ENCODE measurements at regions not wholly inside any gene's neighbourhood (a gene's known extent, or its start where the extent isn't known, plus 50 kb on each side); places are given as distances from the start of the nearest gene placed in this dataset.

- Histone ChIP-seq H2BK120ac (replicated peaks; ENCODE audit: low read depth, low read length) (no peak overlapping the region), H3K79me1 (ENCODE audit: low read depth, low read length) (no peaks in the 10 kb centered on the region), H3K9me3 (ENCODE audit: insufficient read depth in 2 of 2, low read depth in 1 of 2, low read length in 1 of 2) (no peaks in the 10 kb centered on the region), H3K36me3 (ENCODE audit: control insufficient read depth in 2 of 4, insufficient read depth in 4 of 4, low read length in 3 of 4) (no peaks in the 10 kb centered on the region), H4K5ac (ENCODE audit: insufficient read length, low read depth, low read length) (no peak overlapping the region), H3K56ac (replicated peaks; ENCODE audit: insufficient read length, low read depth, low read length) (no peak overlapping the region), H3K14ac (ENCODE audit: insufficient read length) (no peak overlapping the region), H3K4me2 (ENCODE audit: insufficient read depth in 1 of 2, low read depth in 2 of 2, low read length in 2 of 2) (no peak overlapping the region), H3K4ac (replicated peaks; ENCODE audit: insufficient read length, low read depth, low read length) (no peak overlapping the region), H2BK20ac (ENCODE audit: low read length) (no peak overlapping the region), H2BK12ac (ENCODE audit: low read depth, low read length) (no peak overlapping the region), H2BK5ac (ENCODE audit: low read depth, low read length) (no peak overlapping the region), H3K27ac (ENCODE audit: low read depth, low read length) (no peak overlapping the region), H3K4me1 (replicated peaks in 1 of 4; ENCODE audit: control insufficient read depth in 3 of 4, insufficient read depth in 4 of 4, low read length in 3 of 4) (peaks cover 0 to 19% (median 8%) of the 10 kb centered on the region in 4 experiments; a peak in 4 of 7 replicates), H3K23ac (ENCODE audit: insufficient read length) (no peak overlapping the region), H4K8ac (ENCODE audit: extremely low read depth, insufficient read depth, low read length) (no peak overlapping the region), H2AK5ac (ENCODE audit: low read depth, low read length) (no peak overlapping the region), H4K91ac (replicated peaks; ENCODE audit: insufficient read length, low read length) (no peak overlapping the region), H2AFZ (ENCODE audit: low read length) (no peak overlapping the region), H3K9ac (replicated peaks in 1 of 4; ENCODE audit: extremely low read depth in 1 of 4, low read depth in 3 of 4, low read length in 3 of 4) (no peak overlapping the region), H3K23me2 (ENCODE audit: low read depth, low read length) (no peaks in the 10 kb centered on the region), H3K18ac (ENCODE audit: extremely low read depth, low read length) (no peak overlapping the region), H3K4me3 (ENCODE audit: extremely low read depth in 1 of 4, insufficient read depth in 2 of 4, low read depth in 3 of 4, low read length in 4 of 4) (no peak overlapping the region), H2BK15ac (ENCODE audit: low read length) (no peak overlapping the region), H3K79me2 (ENCODE audit: control insufficient read depth in 1 of 2, insufficient read depth in 2 of 2, low read length in 2 of 2) (no peaks in the 10 kb centered on the region), H4K20me1 (replicated peaks in 1 of 2; ENCODE audit: control insufficient read depth in 1 of 2, insufficient read depth in 2 of 2, low read length in 2 of 2) (no peaks in the 10 kb centered on the region), H3K27me3 (replicated peaks in 1 of 4; ENCODE audit: control insufficient read depth in 3 of 4, extremely low read depth in 1 of 4, insufficient read depth in 3 of 4, low read length in 3 of 4) (no peaks in the 10 kb centered on the region)
- TF ChIP-seq RAD21 (IDR thresholded peaks at IDR 0.05 in 1 of 2, conservative IDR thresholded peaks at IDR 0.05 in 1 of 2; ENCODE audit: low read depth in 2 of 2, low read length in 2 of 2), result peak in 1 of 2 experiments; percentile 61
- peak in 1 of 3 experiments; percentile 16; a peak in 2 of 4 replicates for TF ChIP-seq CTCF (IDR thresholded peaks at IDR 0.05; ENCODE audit: control extremely low read depth in 1 of 3, insufficient read depth in 1 of 3, low read depth in 1 of 3, low read length in 3 of 3)
- no peak for TF ChIP-seq CTBP2 (IDR thresholded peaks at IDR 0.05; ENCODE audit: borderline replicate concordance, insufficient read depth, insufficient read length, low read length)
- FAIRE-seq, result no peak
- POLR2A ChIA-PET (ENCODE audit: partially characterized antibody), result no interaction called here
- CTCF ChIA-PET (ENCODE audit: partially characterized antibody), result interaction anchor here (0.6 to 2.4 kb wide), 11 partner anchors 26 to 1044 kb away, joined by 3 to 7 read pairs (median 3); no protein-coding TSS in a partner anchor
- DNase-seq (ENCODE audit: low read depth in 1 of 2, low spot score in 2 of 2), result no peak
- WGBS, 2 experiments (ENCODE audit: extremely low coverage in 1 of 2, insufficient coverage in 1 of 2, insufficient read length in 1 of 2, insufficient replicate concordance in 2 of 2, low coverage in 1 of 2, low lambda C conversion rate in 2 of 2, missing lambda C conversion rate in 1 of 2), result 81% methylated on average over 1 of the region's 2 CpGs; no CpG with 5 or more reads in 1 of the 2 experiments
Measured at GRCh38 chr11:92552942-92553341, 328.3 kb downstream of the FAT3 start.
